ENCODE measurements at regions not wholly inside any gene's neighbourhood (a gene's known extent, or its start where the extent isn't known, plus 50 kb on each side); places are given as distances from the start of the nearest gene placed in this dataset.
A peak's percentile ranks its signal among the peaks of the same experiment; 100 is the strongest.
"Not testable (repeated sequence)": the region's sequence is repeated elsewhere in the genome, so short reads cannot be mapped to it uniquely, and the experiment has no call there.

GRCh38 chr13:54165581-54166215 lies 1137.1 kb downstream of the OLFM4 start:
- DNase-seq = no peak

- no peak for DNase-seq
Measured at GRCh38 chr13:54173996-54174395, 1145.4 kb downstream of the OLFM4 start.

- DNase-seq = no peak
Measured at GRCh38 chr13:54175466-54175865, 1146.9 kb downstream of the OLFM4 start.

- DNase-seq = no peak
Measured at GRCh38 chr13:54177466-54177865, 1148.9 kb downstream of the OLFM4 start.

- DNase-seq = no peak
Measured at GRCh38 chr13:54183166-54183565, 1154.6 kb downstream of the OLFM4 start.

GRCh38 chr13:54183728-54184127 lies 1155.1 kb downstream of the OLFM4 start:
- DNase-seq = no peak

GRCh38 chr13:54184576-54184975 lies 1156.0 kb downstream of the OLFM4 start:
- DNase-seq = no peak

GRCh38 chr13:54185101-54185500 lies 1156.5 kb downstream of the OLFM4 start:
- DNase-seq = no peak

GRCh38 chr13:54185785-54186184 lies 1157.2 kb downstream of the OLFM4 start:
- peak; percentile 18 for DNase-seq

GRCh38 chr13:54187461-54187860 lies 1158.8 kb downstream of the OLFM4 start:
- DNase-seq = no peak

GRCh38 chr13:54194233-54195024 lies 1165.8 kb downstream of the OLFM4 start:
- DNase-seq = no peak

GRCh38 chr13:54196684-54197083 lies 1168.1 kb downstream of the OLFM4 start:
- no peak for DNase-seq

- no peak for DNase-seq
Measured at GRCh38 chr13:54198911-54199310, 1170.3 kb downstream of the OLFM4 start.

GRCh38 chr13:54206626-54207025 lies 1178.0 kb downstream of the OLFM4 start:
- no peak for DNase-seq

GRCh38 chr13:54210397-54211049 lies 1181.9 kb downstream of the OLFM4 start:
- peak; percentile 13 for DNase-seq

GRCh38 chr13:54216221-54216620 lies 1187.6 kb downstream of the OLFM4 start:
- no peak for DNase-seq

- DNase-seq = no peak
Measured at GRCh38 chr13:54226876-54227275, 1198.3 kb downstream of the OLFM4 start.

GRCh38 chr13:54232700-54233099 lies 1204.1 kb downstream of the OLFM4 start:
- DNase-seq = no peak

GRCh38 chr13:54234607-54235006 lies 1206.0 kb downstream of the OLFM4 start:
- no peak for DNase-seq

- peak; percentile 98 for DNase-seq
Measured at GRCh38 chr13:54241719-54242118, 1213.1 kb downstream of the OLFM4 start.

- DNase-seq = no peak
Measured at GRCh38 chr13:54248306-54248705, 1219.7 kb downstream of the OLFM4 start.

- DNase-seq = no peak
Measured at GRCh38 chr13:54261856-54262255, 1233.2 kb downstream of the OLFM4 start.

- no peak for DNase-seq
Measured at GRCh38 chr13:54263868-54264267, 1235.3 kb downstream of the OLFM4 start.

GRCh38 chr13:54267253-54267668 lies 1238.6 kb downstream of the OLFM4 start:
- DNase-seq = not testable (repeated sequence)
